K562 (cell line): ENCODE measurements at regions not wholly inside any gene's neighbourhood (a gene's known extent, or its start where the extent isn't known, plus 50 kb on each side); places are given as distances from the start of the nearest gene placed in this dataset.

Experiments used
- ATAC-seq: fragments of 200-7000 bp; cut with Tn5 transposase; 3 replicates; pipeline ENCODE4 v1.9.1; 2020; ENCODE audit warnings: moderate library complexity
- BruUV-seq: library from RNA; stranded (reverse); fragments of 400-500 nt; replicated peaks from 2 replicates; lab custom pipeline; 2021; lab: Mats Ljungman, UMichigan
- CTCF ChIA-PET: fragments of 300-600 bp; formaldehyde crosslinking; extraction: SDS; loops from one replicate; lab custom pipeline; 2021; ENCODE audit warnings: low intra/inter-chr PET ratio; lab: Yijun Ruan, JAX
- POLR2A ChIA-PET: fragments of 300-600, 350-650 bp; sonication (Branson Sonifier 250); formaldehyde crosslinking; extraction: SDS; loops from one replicate; lab custom pipeline; 2021; ENCODE audit warnings: antibody characterized with exemption, inconsistent platforms; lab: Yijun Ruan, JAX
- DNase-seq, 4 experiments: peaks; one replicate each; pipeline versions ENCODE4 v3.0.0 to v3.0.0-alpha.2; 2011 to 2018; ENCODE audit warnings: low spot score in 3 of 4, mixed read lengths in 3 of 4; ENCODE audit errors: extremely low read depth in 1 of 4
- FAIRE-seq: peaks from 2 replicates; lab custom pipeline; 2011; peaks lifted over from hg19 to GRCh38; lab: Jason Lieb, UNC
- H2AFZ ChIP-seq: 2 replicates; pipeline ENCODE4 v1.6.0; 2011; ENCODE audit warnings: low read depth, low read length, control low read depth, inconsistent platforms
- H3K27ac ChIP-seq: fragments of 200-600 bp; 3 replicates; pipeline ENCODE4 v1.8.0; 2011; ENCODE audit warnings: low read depth, mild to moderate bottlenecking, control low read depth, inconsistent platforms, low read length, moderate library complexity, mixed read lengths; ENCODE audit errors: extremely low read depth
- H3K27me3 ChIP-seq, 2 experiments: fragments of 300-600 bp in 1 of 2; 2 replicates in 1 of 2; 3 replicates in 1 of 2; pipeline versions ENCODE4 v1.6.0 to v1.8.0; 2011; ENCODE audit warnings: inconsistent platforms in 2 of 2, low read length in 2 of 2, mild to moderate bottlenecking in 1 of 2, mixed read lengths in 1 of 2, moderate library complexity in 1 of 2; ENCODE audit not compliant: control insufficient read depth in 2 of 2, insufficient read depth in 2 of 2
- H3K36me3 ChIP-seq: fragments of 300-600 bp; 3 replicates; pipeline ENCODE4 v1.8.0; 2011; ENCODE audit warnings: mild to moderate bottlenecking, low read length, inconsistent platforms; ENCODE audit not compliant: control insufficient read depth, insufficient read depth
- H3K4me1 ChIP-seq, 2 experiments: fragments of 200-600 bp in 1 of 2; replicated peaks in 1 of 2; 2 replicates in 1 of 2; 3 replicates in 1 of 2; pipeline versions ENCODE4 v1.5.1 to v1.8.0; 2011; ENCODE audit warnings: inconsistent platforms in 2 of 2, low read length in 2 of 2, mild to moderate bottlenecking in 1 of 2, mixed read lengths in 1 of 2, moderate library complexity in 1 of 2; ENCODE audit not compliant: control insufficient read depth in 2 of 2, insufficient read depth in 2 of 2
- H3K4me2 ChIP-seq: 2 replicates; pipeline ENCODE4 v1.6.1; 2011; ENCODE audit warnings: low read length, control low read depth, inconsistent platforms, mixed read lengths; ENCODE audit not compliant: insufficient read depth
- H3K4me3 ChIP-seq: fragments of 200-600 bp; sonication (generic), shearing (Covaris generic); 2 replicates; pipeline ENCODE4 v1.5.1; 2016; ENCODE audit warnings: control low read depth, inconsistent platforms
- H3K79me2 ChIP-seq: fragments of 200-600 bp; 3 replicates; pipeline ENCODE4 v1.8.0; 2011; ENCODE audit warnings: low read length, inconsistent platforms; ENCODE audit not compliant: control insufficient read depth, insufficient read depth
- H3K9ac ChIP-seq, 2 experiments: 2 replicates each; pipeline versions ENCODE4 v1.6.0 to v1.6.1; 2011; ENCODE audit warnings: low read depth in 2 of 2, low read length in 2 of 2, control low read depth in 1 of 2, inconsistent platforms in 1 of 2, mild to moderate bottlenecking in 1 of 2, mixed read lengths in 1 of 2; ENCODE audit not compliant: insufficient read depth in 1 of 2
- H3K9me1 ChIP-seq: one replicate; pipeline ENCODE4 v1.6.0; 2011; ENCODE audit warnings: inconsistent platforms, mild to moderate bottlenecking, low read length, moderate library complexity; ENCODE audit not compliant: control insufficient read depth, insufficient read depth
- H3K9me3 ChIP-seq: replicated peaks from 2 replicates; pipeline ENCODE4 v1.5.1; 2011; ENCODE audit warnings: low read depth, low read length, inconsistent platforms; ENCODE audit not compliant: control insufficient read depth, insufficient read depth
- H4K20me1 ChIP-seq: replicated peaks from 2 replicates; pipeline ENCODE4 v1.6.1; 2011; ENCODE audit warnings: low read length, inconsistent platforms, mixed read lengths; ENCODE audit not compliant: control insufficient read depth, insufficient read depth
- CCAR2 ChIP-seq: fragments of 200-400 bp; formaldehyde crosslinking; IDR thresholded peaks from 2 replicates; pipeline ENCODE4 v1.6.1; 2017; ENCODE audit warnings: mild to moderate bottlenecking, low read depth, low read length
- HCFC1 ChIP-seq: IDR thresholded peaks from 2 replicates; pipeline ENCODE4 v1.6.1; 2012; ENCODE audit warnings: low read depth, low read length, improper control_type of control experiment
- IRF2 ChIP-seq: sonication (generic); formaldehyde crosslinking; IDR thresholded peaks from 2 replicates; pipeline ENCODE4 v1.8.1; 2022; ENCODE audit warnings: mild to moderate bottlenecking, missing genetic modification reagents
- LARP7 ChIP-seq: fragments of 450-650 bp; IDR thresholded peaks from 2 replicates; pipeline ENCODE4 v1.6.1; 2016
- MCM7 ChIP-seq, 2 experiments: fragments of 450-650 bp; IDR thresholded peaks; 2 replicates each; pipeline ENCODE4 v1.6.1; 2016 to 2018
- NCOR1 ChIP-seq: fragments of 450-650 bp; IDR thresholded peaks from 2 replicates; pipeline ENCODE4 v1.6.1; 2016; ENCODE audit warnings: mild to moderate bottlenecking, moderate library complexity
- PHTF2 ChIP-seq: fragments of 250-450 bp; sonication (Bioruptor Pico); IDR thresholded peaks from 2 replicates; pipeline ENCODE4 v1.5.0; 2021; ENCODE audit warnings: mild to moderate bottlenecking
- STAT5B ChIP-seq: fragments of 250-450 bp; sonication (Bioruptor Pico); IDR thresholded peaks from 2 replicates; pipeline ENCODE4 v1.8.0; 2021; ENCODE audit warnings: mild to moderate bottlenecking, inconsistent platforms
- ZNF507 ChIP-seq: conservative IDR thresholded peaks from 2 replicates; pipeline ENCODE4 v1.6.1; 2017; ENCODE audit warnings: missing genetic modification characterization, missing compliant biosample characterization
- WGBS: fragments of 100-300 bp; shearing (Covaris generic); methylation state at CpG from one replicate; pipeline ENCODE4 v1.1.6; 2016; ENCODE audit warnings: low coverage, mixed read lengths; ENCODE audit not compliant: insufficient coverage; ENCODE audit errors: missing lambda C conversion rate; 5-methylcytosine and 5-hydroxymethylcytosine counted together
- in situ Hi-C: fragments of 300-500 bp; cut with MboI; formaldehyde crosslinking; loops from 4 replicates; pipeline ENCODE4 v1.15.0; 2018; ENCODE audit warnings: inconsistent platforms, mixed read lengths
- intact Hi-C: fragments of 100-400 bp; cut with micrococcal nuclease; formaldehyde crosslinking; loops from 2 replicates; pipeline ENCODE4 v1.14.2; 2022
- TF ChIP-seq, protein P1 (sequence below): sonication (generic); formaldehyde crosslinking; IDR thresholded peaks from 2 replicates; pipeline ENCODE4 v1.8.1; 2023; ENCODE audit warnings: mild to moderate bottlenecking, missing genetic modification reagents
- TF ChIP-seq, protein P2 (sequence below): fragments of 450-650 bp; IDR thresholded peaks from 2 replicates; pipeline ENCODE4 v1.6.1; 2016; ENCODE audit warnings: antibody characterized with exemption
- TF ChIP-seq, protein P3 (sequence below): IDR thresholded peaks from 2 replicates; pipeline ENCODE4 v1.6.1; 2016; ENCODE audit warnings: missing genetic modification characterization, missing compliant biosample characterization

DNA sequence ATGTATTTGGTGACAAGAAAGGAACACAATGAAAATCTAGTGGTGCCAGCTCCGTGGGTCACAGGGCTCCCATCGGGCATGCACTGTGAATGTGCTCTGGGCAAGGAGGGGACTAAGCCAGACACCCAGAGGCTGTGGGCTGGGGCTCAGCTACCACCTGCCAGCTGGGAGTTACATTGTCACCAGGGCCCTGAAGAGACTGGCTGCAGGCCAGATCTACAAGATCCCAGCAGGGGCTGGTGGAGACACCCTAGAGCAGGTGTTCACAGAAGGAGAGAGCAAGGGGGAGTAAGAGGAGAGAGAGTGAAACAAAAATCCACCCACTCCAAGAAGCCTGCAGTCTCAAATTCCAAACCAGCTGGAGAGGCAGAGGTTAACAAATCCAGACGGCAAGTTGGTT, 116.6 kb upstream of the ADCY1 start:
- no peak overlapping the region for H3K4me3 ChIP-seq
- H3K27ac ChIP-seq: no peak overlapping the region
- no peaks in the 10 kb centered on the region for H3K79me2 ChIP-seq
- H3K36me3 ChIP-seq: no peaks in the 10 kb centered on the region
- H3K4me1 ChIP-seq: peaks cover 0 to 4% of the 10 kb centered on the region in 2 experiments; a peak in 1 of 5 replicates
- intact Hi-C loops: no loop called here
- CTCF ChIA-PET: no interaction called here
- WGBS: 0% methylated on average over 3 of the region's 3 CpGs
- H3K9me1 ChIP-seq: no peaks in the 10 kb centered on the region
- in situ Hi-C loops: no loop called here
- ATAC-seq (no peak), DNase-seq (no peak), FAIRE-seq (no peak)
- H3K9ac ChIP-seq: no peak overlapping the region
- H3K27me3 ChIP-seq: no peaks in the 10 kb centered on the region; a peak in 1 of 5 replicates
- H4K20me1 ChIP-seq: no peaks in the 10 kb centered on the region
- POLR2A ChIA-PET: no interaction called here
- no peaks in the 10 kb centered on the region for H3K9me3 ChIP-seq
- no peak for TF ChIP-seq ZNF507 (tag)
- BruUV-seq: no TSS peak
- H2AFZ ChIP-seq: no peak overlapping the region
- no peak overlapping the region for H3K4me2 ChIP-seq

DNA sequence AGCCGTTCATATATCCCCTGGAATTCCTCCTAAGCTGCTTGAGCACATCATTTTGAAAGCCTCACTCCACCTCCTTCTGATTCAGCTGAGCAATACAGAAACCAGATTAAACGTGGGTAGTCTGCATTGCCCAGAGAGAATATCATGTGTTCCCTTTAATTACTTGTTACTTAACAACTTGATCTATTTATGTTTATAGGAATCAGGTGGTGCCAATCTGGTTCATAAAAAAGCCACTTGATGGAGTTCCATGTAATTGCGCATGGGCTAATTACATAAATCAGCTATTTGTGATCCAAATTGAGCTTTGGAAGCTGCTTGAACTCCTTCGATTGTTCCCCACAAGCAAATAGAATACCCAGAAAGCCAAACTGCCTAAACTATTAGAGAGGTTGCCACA, 114.7 kb upstream of the ADCY1 start:
- Histone ChIP-seq H3K9ac (no peak overlapping the region), H3K4me3 (no peak overlapping the region), H3K9me1 (no peaks in the 10 kb centered on the region), H3K9me3 (no peaks in the 10 kb centered on the region), H2AFZ (no peak overlapping the region), H3K79me2 (no peaks in the 10 kb centered on the region), H4K20me1 (no peaks in the 10 kb centered on the region), H3K4me2 (no peak overlapping the region), H3K36me3 (no peaks in the 10 kb centered on the region), H3K27me3 (no peaks in the 10 kb centered on the region; a peak in 1 of 5 replicates), H3K4me1 (peaks cover 0 to 4% of the 10 kb centered on the region in 2 experiments; a peak in 1 of 5 replicates), H3K27ac (no peak overlapping the region)
- CTCF ChIA-PET: no interaction called here
- BruUV-seq: no TSS peak
- DNase-seq: no peak
- intact Hi-C loops: no loop called here
- in situ Hi-C loops: no loop called here
- FAIRE-seq: no peak
- WGBS: 5% methylated on average over 4 of the region's 4 CpGs
- TF ChIP-seq, protein P1, sequence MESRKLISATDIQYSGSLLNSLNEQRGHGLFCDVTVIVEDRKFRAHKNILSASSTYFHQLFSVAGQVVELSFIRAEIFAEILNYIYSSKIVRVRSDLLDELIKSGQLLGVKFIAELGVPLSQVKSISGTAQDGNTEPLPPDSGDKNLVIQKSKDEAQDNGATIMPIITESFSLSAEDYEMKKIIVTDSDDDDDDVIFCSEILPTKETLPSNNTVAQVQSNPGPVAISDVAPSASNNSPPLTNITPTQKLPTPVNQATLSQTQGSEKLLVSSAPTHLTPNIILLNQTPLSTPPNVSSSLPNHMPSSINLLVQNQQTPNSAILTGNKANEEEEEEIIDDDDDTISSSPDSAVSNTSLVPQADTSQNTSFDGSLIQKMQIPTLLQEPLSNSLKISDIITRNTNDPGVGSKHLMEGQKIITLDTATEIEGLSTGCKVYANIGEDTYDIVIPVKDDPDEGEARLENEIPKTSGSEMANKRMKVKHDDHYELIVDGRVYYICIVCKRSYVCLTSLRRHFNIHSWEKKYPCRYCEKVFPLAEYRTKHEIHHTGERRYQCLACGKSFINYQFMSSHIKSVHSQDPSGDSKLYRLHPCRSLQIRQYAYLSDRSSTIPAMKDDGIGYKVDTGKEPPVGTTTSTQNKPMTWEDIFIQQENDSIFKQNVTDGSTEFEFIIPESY (CRISPR knock-in tag): no peak
- TF ChIP-seq MCM7 (IDR thresholded peaks at IDR 0.05) (no peak), LARP7 (no peak), NCOR1 (no peak), HCFC1 (no peak), PHTF2 (CRISPR knock-in tag) (no peak), CCAR2 (no peak), STAT5B (CRISPR knock-in tag) (no peak), IRF2 (no peak)
- TF ChIP-seq, protein P2, sequence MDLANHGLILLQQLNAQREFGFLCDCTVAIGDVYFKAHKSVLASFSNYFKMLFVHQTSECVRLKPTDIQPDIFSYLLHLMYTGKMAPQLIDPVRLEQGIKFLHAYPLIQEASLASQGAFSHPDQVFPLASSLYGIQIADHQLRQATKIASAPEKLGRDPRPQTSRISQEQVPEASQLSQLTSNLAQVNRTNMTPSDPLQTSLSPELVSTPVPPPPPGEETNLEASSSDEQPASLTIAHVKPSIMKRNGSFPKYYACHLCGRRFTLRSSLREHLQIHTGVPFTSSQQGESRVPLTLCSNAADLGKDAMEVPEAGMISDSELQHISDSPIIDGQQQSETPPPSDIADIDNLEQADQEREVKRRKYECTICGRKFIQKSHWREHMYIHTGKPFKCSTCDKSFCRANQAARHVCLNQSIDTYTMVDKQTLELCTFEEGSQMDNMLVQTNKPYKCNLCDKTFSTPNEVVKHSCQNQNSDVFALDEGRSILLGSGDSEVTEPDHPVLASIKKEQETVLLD: no peak
- TF ChIP-seq, protein P3, sequence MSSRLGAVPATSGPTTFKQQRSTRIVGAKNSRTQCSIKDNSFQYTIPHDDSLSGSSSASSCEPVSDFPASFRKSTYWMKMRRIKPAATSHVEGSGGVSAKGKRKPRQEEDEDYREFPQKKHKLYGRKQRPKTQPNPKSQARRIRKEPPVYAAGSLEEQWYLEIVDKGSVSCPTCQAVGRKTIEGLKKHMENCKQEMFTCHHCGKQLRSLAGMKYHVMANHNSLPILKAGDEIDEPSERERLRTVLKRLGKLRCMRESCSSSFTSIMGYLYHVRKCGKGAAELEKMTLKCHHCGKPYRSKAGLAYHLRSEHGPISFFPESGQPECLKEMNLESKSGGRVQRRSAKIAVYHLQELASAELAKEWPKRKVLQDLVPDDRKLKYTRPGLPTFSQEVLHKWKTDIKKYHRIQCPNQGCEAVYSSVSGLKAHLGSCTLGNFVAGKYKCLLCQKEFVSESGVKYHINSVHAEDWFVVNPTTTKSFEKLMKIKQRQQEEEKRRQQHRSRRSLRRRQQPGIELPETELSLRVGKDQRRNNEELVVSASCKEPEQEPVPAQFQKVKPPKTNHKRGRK (tag): no peak
- POLR2A ChIA-PET: no interaction called here
- ATAC-seq: no peak
